WTC11 (cell line): ENCODE measurements at regions not wholly inside any gene's neighbourhood (a gene's known extent, or its start where the extent isn't known, plus 50 kb on each side); places are given as distances from the start of the nearest gene placed in this dataset.

Experiments
- ATAC-seq: fragments of 200-7000 bp; cut with Tn5 transposase; 2 replicates; pipeline ENCODE4 v1.10.0; 2021; ENCODE audit warnings: mild to moderate bottlenecking, moderate library complexity
- CTCF ChIA-PET: fragments of 300-600 bp; sonication (Branson Sonifier 250); formaldehyde crosslinking; loops from one replicate; lab custom pipeline; 2021; ENCODE audit warnings: antibody characterized with exemption; lab: Charles Lee
- POLR2A ChIA-PET: fragments of 350-600 bp; sonication (Branson Sonifier 250); formaldehyde crosslinking; loops from one replicate; lab custom pipeline; 2021; ENCODE audit warnings: antibody characterized with exemption; lab: Charles Lee
- DNase-seq: peaks from one replicate; pipeline ENCODE4 v3.0.0; 2021; ENCODE audit warnings: low spot score
- H3K27ac Mint-ChIP-seq: 2 replicates; pipeline ENCODE4 v1.8.0; 2021; ENCODE audit warnings: mixed read lengths
- H3K27me3 Mint-ChIP-seq: 2 replicates; pipeline ENCODE4 v1.8.0; 2021; ENCODE audit warnings: low read depth, mild to moderate bottlenecking, moderate library complexity, mixed read lengths
- H3K36me3 Mint-ChIP-seq: 2 replicates; pipeline ENCODE4 v1.8.0; 2021; ENCODE audit warnings: mixed read lengths
- H3K4me1 Mint-ChIP-seq: 2 replicates; pipeline ENCODE4 v1.8.0; 2022; ENCODE audit warnings: mixed read lengths
- H3K4me3 Mint-ChIP-seq: 2 replicates; pipeline ENCODE4 v1.8.0; 2021; ENCODE audit warnings: mild to moderate bottlenecking, moderate library complexity, mixed read lengths
- H3K9me3 Mint-ChIP-seq: 2 replicates; pipeline ENCODE4 v1.8.0; 2021; ENCODE audit warnings: mixed read lengths
- ATF1 ChIP-seq: sonication (generic); formaldehyde crosslinking; IDR thresholded peaks from 2 replicates; pipeline ENCODE4 v1.8.1; 2023; ENCODE audit warnings: mild to moderate bottlenecking, moderate library complexity, missing genetic modification reagents
- CBFB ChIP-seq: sonication (generic); formaldehyde crosslinking; IDR thresholded peaks from 2 replicates; pipeline ENCODE4 v1.8.1; 2022; ENCODE audit warnings: mild to moderate bottlenecking, low read depth, missing genetic modification reagents
- CREM ChIP-seq: sonication (generic); formaldehyde crosslinking; IDR thresholded peaks from 2 replicates; pipeline ENCODE4 v1.8.1; 2022; ENCODE audit warnings: mild to moderate bottlenecking, missing genetic modification reagents, moderate library complexity
- EMX1 ChIP-seq: fragments of 250-450 bp; sonication (Bioruptor Pico); IDR thresholded peaks from 2 replicates; pipeline ENCODE4 v1.8.0; 2021; ENCODE audit warnings: mild to moderate bottlenecking
- JAZF1 ChIP-seq: fragments of 250-450 bp; sonication (Bioruptor Pico); IDR thresholded peaks from 2 replicates; pipeline ENCODE4 v1.9.0; 2021; ENCODE audit warnings: moderate library complexity, mild to moderate bottlenecking, inconsistent platforms
- MLX ChIP-seq: sonication (generic); formaldehyde crosslinking; IDR thresholded peaks from 2 replicates; pipeline ENCODE4 v1.8.1; 2023; ENCODE audit warnings: mild to moderate bottlenecking, missing genetic modification reagents, moderate library complexity
- SMAD3 ChIP-seq: sonication (generic); formaldehyde crosslinking; IDR thresholded peaks from 2 replicates; pipeline ENCODE4 v1.8.0; 2022; ENCODE audit warnings: missing genetic modification reagents, mild to moderate bottlenecking, borderline replicate concordance
- SOX15 ChIP-seq: fragments of 250-450 bp; sonication (Bioruptor Pico); IDR thresholded peaks from 2 replicates; pipeline ENCODE4 v1.9.0; 2021; ENCODE audit warnings: mild to moderate bottlenecking
- TEAD1 ChIP-seq: sonication (generic); formaldehyde crosslinking; IDR thresholded peaks from 2 replicates; pipeline ENCODE4 v1.8.0; 2022; ENCODE audit warnings: mild to moderate bottlenecking, missing genetic modification reagents
- TEAD4 ChIP-seq: sonication (generic); formaldehyde crosslinking; IDR thresholded peaks from 2 replicates; pipeline ENCODE4 v1.8.0; 2022; ENCODE audit warnings: mild to moderate bottlenecking, missing genetic modification reagents
- ZNF138 ChIP-seq: sonication (generic); formaldehyde crosslinking; conservative IDR thresholded peaks from 2 replicates; pipeline ENCODE4 v1.8.1; 2022; ENCODE audit warnings: mild to moderate bottlenecking, moderate library complexity, missing genetic modification reagents
- ZNF263 ChIP-seq: sonication (generic); formaldehyde crosslinking; IDR thresholded peaks from 2 replicates; pipeline ENCODE4 v1.8.1; 2022; ENCODE audit warnings: low read depth, mild to moderate bottlenecking, moderate library complexity, missing genetic modification reagents
- ZNF423 ChIP-seq: fragments of 250-450 bp; sonication (Bioruptor Pico); IDR thresholded peaks from 2 replicates; pipeline ENCODE4 v2.1.2; 2022; ENCODE audit warnings: mild to moderate bottlenecking, moderate library complexity
- ZNF512 ChIP-seq: sonication (generic); formaldehyde crosslinking; IDR thresholded peaks from 2 replicates; pipeline ENCODE4 v1.8.1; 2022; ENCODE audit warnings: missing genetic modification reagents, borderline replicate concordance
- ZSCAN18 ChIP-seq: fragments of 250-450 bp; sonication (Bioruptor Pico); IDR thresholded peaks from 2 replicates; pipeline ENCODE4 v2.1.2; 2022; ENCODE audit warnings: mild to moderate bottlenecking, moderate library complexity
- TF ChIP-seq, protein P1 (sequence below): sonication (generic); formaldehyde crosslinking; IDR thresholded peaks from 2 replicates; pipeline ENCODE4 v1.8.0; 2023; ENCODE audit warnings: missing genetic modification reagents
- TF ChIP-seq, protein P2 (sequence below): fragments of 250-450 bp; sonication (Bioruptor Pico); IDR thresholded peaks from 2 replicates; pipeline ENCODE4 v1.9.0; 2021; ENCODE audit warnings: mild to moderate bottlenecking
- TF ChIP-seq, protein P3 (sequence below): sonication (generic); formaldehyde crosslinking; IDR thresholded peaks from 2 replicates; pipeline ENCODE4 v1.8.1; 2023; ENCODE audit warnings: mild to moderate bottlenecking, moderate library complexity, missing genetic modification reagents
- TF ChIP-seq, protein P4 (sequence below): sonication (generic); formaldehyde crosslinking; IDR thresholded peaks from 2 replicates; pipeline ENCODE4 v1.8.0; 2022; ENCODE audit warnings: mild to moderate bottlenecking, missing genetic modification reagents

GRCh38 chr1:184152434-184152898 lies 100.9 kb downstream of the TSEN15 start:
- POLR2A ChIA-PET: no interaction called here
- H3K27ac Mint-ChIP-seq: peak overlapping the region; percentile 38; the same call in 1 of the 2 replicates
- DNase-seq: no peak

DNA sequence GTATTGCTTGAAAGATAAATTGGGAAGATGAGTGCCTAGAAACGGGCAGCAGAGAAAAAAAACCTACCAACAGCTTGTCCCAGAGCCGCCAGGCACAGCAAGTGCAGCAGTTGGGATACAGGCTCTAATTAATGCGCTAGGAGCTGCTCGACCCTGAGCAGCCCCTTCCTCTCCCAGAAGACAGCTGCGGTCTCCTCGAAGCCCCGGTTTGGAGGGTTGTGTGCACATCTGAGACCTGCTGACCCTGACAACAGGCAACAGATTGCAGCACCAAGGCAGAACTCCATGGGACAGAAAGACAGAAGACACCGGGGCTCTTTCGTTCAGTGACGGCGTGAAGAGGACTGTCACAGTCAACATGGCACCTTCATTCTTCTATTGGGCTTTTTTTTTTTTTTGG lies 101.4 kb downstream of the TSEN15 start:
- no peak for DNase-seq
- POLR2A ChIA-PET: no interaction called here

More at GRCh38 chr1:184152434-184152898, 100.9 kb downstream of the TSEN15 start:
- Mint-ChIP-seq H3K36me3 (no peaks in the 10 kb centered on the region), H3K9me3 (peaks cover 3% of the 10 kb centered on the region; the same call in 1 of the 2 replicates), H3K4me3 (no peak overlapping the region), H3K4me1 (peaks cover 38% of the 10 kb centered on the region), H3K27me3 (peaks cover 7% of the 10 kb centered on the region; the same call in 1 of the 2 replicates)
- no peak for ATAC-seq
- TF ChIP-seq ZNF423 (CRISPR knock-in tag) (no peak), ZNF138 (CRISPR knock-in tag) (no peak), SMAD3 (CRISPR knock-in tag) (no peak), TEAD1 (no peak), CREM (CRISPR knock-in tag) (no peak), EMX1 (no peak)
- TF ChIP-seq, protein P1, sequence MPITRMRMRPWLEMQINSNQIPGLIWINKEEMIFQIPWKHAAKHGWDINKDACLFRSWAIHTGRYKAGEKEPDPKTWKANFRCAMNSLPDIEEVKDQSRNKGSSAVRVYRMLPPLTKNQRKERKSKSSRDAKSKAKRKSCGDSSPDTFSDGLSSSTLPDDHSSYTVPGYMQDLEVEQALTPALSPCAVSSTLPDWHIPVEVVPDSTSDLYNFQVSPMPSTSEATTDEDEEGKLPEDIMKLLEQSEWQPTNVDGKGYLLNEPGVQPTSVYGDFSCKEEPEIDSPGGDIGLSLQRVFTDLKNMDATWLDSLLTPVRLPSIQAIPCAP (CRISPR knock-in tag): no peak
- TF ChIP-seq, protein P2, sequence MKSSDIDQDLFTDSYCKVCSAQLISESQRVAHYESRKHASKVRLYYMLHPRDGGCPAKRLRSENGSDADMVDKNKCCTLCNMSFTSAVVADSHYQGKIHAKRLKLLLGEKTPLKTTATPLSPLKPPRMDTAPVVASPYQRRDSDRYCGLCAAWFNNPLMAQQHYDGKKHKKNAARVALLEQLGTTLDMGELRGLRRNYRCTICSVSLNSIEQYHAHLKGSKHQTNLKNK: no peak
- TF ChIP-seq, protein P3, sequence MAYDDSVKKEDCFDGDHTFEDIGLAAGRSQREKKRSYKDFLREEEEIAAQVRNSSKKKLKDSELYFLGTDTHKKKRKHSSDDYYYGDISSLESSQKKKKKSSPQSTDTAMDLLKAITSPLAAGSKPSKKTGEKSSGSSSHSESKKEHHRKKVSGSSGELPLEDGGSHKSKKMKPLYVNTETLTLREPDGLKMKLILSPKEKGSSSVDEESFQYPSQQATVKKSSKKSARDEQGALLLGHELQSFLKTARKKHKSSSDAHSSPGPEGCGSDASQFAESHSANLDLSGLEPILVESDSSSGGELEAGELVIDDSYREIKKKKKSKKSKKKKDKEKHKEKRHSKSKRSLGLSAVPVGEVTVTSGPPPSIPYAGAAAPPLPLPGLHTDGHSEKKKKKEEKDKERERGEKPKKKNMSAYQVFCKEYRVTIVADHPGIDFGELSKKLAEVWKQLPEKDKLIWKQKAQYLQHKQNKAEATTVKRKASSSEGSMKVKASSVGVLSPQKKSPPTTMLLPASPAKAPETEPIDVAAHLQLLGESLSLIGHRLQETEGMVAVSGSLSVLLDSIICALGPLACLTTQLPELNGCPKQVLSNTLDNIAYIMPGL: no peak
- TF ChIP-seq, all 79 proteins: peak for 0
- CTCF ChIA-PET: no interaction called here

More for the DNA sequence above, 101.4 kb downstream of the TSEN15 start:
- H3K27ac Mint-ChIP-seq: no peak overlapping the region
- no peaks in the 10 kb centered on the region; the same call in 1 of the 2 replicates for H3K9me3 Mint-ChIP-seq
- no peak for ATAC-seq
- H3K27me3 Mint-ChIP-seq: peaks cover 7% of the 10 kb centered on the region; the same call in 1 of the 2 replicates
- CTCF ChIA-PET: no interaction called here
- TF ChIP-seq ATF1 (CRISPR knock-in tag) (no peak), TEAD1 (no peak), ZNF512 (CRISPR knock-in tag) (no peak), TEAD4 (no peak), CBFB (CRISPR knock-in tag) (no peak), ZNF263 (no peak), JAZF1 (CRISPR knock-in tag) (no peak), EMX1 (no peak), ZSCAN18 (CRISPR knock-in tag) (no peak), MLX (CRISPR knock-in tag) (no peak), SOX15 (CRISPR knock-in tag) (no peak)
- TF ChIP-seq, protein P4, sequence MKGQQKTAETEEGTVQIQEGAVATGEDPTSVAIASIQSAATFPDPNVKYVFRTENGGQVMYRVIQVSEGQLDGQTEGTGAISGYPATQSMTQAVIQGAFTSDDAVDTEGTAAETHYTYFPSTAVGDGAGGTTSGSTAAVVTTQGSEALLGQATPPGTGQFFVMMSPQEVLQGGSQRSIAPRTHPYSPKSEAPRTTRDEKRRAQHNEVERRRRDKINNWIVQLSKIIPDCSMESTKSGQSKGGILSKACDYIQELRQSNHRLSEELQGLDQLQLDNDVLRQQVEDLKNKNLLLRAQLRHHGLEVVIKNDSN (CRISPR knock-in tag): no peak
- TF ChIP-seq, protein P2: no peak
- peaks cover 39% of the 10 kb centered on the region for H3K4me1 Mint-ChIP-seq
- H3K4me3 Mint-ChIP-seq: no peak overlapping the region
- no peaks in the 10 kb centered on the region for H3K36me3 Mint-ChIP-seq
